ENCODE measurements at regions not wholly inside any gene's neighbourhood (a gene's known extent, or its start where the extent isn't known, plus 50 kb on each side); places are given as distances from the start of the nearest gene placed in this dataset.

DNA sequence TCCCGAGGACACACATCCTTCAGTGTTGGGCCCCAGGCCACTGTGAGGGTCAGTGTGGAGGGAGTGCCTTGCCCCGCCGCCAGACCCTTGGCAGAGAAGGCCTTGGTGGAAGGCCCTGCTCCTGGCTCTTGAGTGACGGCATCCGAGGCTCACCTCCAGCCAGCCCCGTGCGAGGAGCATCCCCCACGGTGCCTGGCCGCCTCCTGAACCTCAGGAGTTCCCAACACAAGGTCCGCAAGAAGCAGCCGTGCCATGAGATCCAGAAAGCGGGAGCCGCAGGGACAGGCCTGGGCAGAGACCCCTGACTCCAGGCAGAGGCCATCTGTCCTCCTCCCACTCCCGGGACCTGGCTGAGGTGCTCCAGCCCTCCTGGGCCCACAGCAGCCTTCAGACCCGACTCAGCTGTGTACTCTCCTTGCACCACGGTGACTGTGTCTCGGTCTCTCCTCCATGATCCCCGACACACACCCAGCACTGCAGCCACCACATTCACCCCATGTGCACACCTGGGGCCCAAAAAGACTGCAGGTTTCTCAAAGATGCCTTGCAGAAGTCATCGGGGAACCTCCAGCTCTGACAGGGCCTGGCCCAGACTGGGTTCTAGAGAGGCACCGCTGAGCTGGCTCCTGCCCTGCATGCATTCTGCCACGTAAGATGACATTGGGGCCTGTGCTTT lies 870.2 kb downstream of the BRD1 start:
- Histone ChIP-seq H3K4me1 (ENCODE audit: control insufficient read depth in 2 of 2, insufficient read depth in 2 of 2, low read length in 2 of 2) (no peaks in the 10 kb centered on the region), H3K9me3 (ENCODE audit: control extremely low read depth in 1 of 3, control insufficient read depth in 2 of 3, insufficient read depth in 1 of 3, low read length in 2 of 3) (peaks cover 0 to 32% (median 0%) of the 10 kb centered on the region in 3 donors), H3K79me2 (ENCODE audit: control insufficient read depth, insufficient read depth, low read length) (no peaks in the 10 kb centered on the region), H3K27me3 (replicated peaks in 1 of 4; ENCODE audit: control extremely low read depth in 1 of 4, control insufficient read depth in 3 of 4, insufficient read depth in 4 of 4, low read length in 3 of 4) (no peaks in the 10 kb centered on the region), H3K9ac (ENCODE audit: low read length) (no peak overlapping the region), H3K4me3 (ENCODE audit: control extremely low read depth in 1 of 5, extremely low read depth in 1 of 5, insufficient read depth in 1 of 5, low read depth in 2 of 5, low read length in 4 of 5) (no peak overlapping the region), H3K4me2 (replicated peaks; ENCODE audit: low read depth, low read length, poor library complexity, severe bottlenecking) (no peak overlapping the region), H3K36me3 (replicated peaks in 1 of 2; ENCODE audit: control extremely low read depth in 1 of 2, control insufficient read depth in 1 of 2, extremely low read depth in 1 of 2, insufficient read depth in 2 of 2, low read length in 1 of 2) (no peaks in the 10 kb centered on the region), H2AFZ (ENCODE audit: insufficient read depth, low read depth, low read length, poor library complexity, severe bottlenecking) (no peak overlapping the region), H3K27ac (ENCODE audit: low read length in 2 of 2) (no peak overlapping the region), H4K20me1 (ENCODE audit: control insufficient read depth, insufficient read depth, low read length, poor library complexity, severe bottlenecking) (no peaks in the 10 kb centered on the region)
- intact Hi-C loops (cut with micrococcal nuclease) = no loop called here
- no peak for TF ChIP-seq CTCF (IDR thresholded peaks at IDR 0.05)
- 92% methylated on average over 21 of the region's 21 CpGs for WGBS (ENCODE audit: insufficient coverage)
- POLR2A ChIA-PET = no interaction called here
- no peak for ATAC-seq (ENCODE audit: low read depth)
- peaks cover 4% of the 10 kb centered on the region for H3K9me3 Mint-ChIP-seq (ENCODE audit: insufficient read depth)
- no peak for DNase-seq
- peaks cover 8% of the 10 kb centered on the region for H3K27me3 Mint-ChIP-seq
- H3K4me3 Mint-ChIP-seq = no peak overlapping the region
- H3K4me1 Mint-ChIP-seq = no peaks in the 10 kb centered on the region
- H3K27ac Mint-ChIP-seq = no peak overlapping the region
- CTCF ChIA-PET = no interaction called here

DNA sequence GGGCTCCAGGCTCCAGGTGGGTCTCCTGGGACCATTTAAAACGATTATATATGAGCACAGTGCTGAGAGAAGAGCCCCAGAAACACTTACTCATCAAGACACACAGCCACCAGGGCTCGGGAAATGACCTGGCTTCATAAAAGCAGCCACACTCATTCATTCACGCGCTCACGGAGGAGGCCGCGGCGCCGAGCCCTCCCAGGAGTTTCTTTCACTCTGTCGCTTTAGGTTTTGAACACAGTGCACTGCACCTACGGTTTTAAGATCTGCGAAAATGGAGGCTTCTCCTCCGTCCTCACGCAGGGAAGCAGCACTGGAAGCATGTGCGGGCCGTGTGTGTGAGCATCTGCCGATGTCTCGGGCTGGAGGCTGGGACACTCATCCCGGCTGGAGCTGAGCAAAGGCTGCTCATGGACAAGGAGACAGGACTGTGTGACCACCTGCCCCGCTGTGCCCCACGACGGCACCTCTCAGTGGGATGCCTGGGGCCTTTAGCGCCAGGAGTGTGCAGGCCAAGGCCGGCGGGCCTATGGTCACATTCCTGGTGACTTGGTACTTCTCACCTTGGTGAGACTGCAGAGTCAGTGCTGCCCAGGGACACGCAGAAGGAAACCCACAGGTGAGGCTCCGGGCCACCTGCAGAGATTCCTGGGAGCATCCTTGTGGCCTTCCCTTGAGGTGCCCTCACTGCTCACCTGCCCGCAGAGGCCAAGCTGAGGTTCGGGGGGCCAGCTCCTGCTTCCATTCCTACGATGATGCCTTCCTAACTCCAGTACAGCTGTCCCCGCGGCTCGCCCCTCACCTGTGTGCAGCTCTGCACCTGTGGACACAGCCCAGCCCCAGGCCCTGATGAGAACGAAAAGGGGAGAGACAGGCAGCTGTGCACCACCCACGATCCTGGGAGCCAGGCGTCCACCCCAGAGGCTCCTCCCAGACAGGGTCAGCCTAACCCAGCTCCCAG lies 872.0 kb downstream of the BRD1 start:
- H3K27me3 Mint-ChIP-seq = peaks cover 4% of the 10 kb centered on the region
- H3K36me3 ChIP-seq (replicated peaks in 1 of 2; ENCODE audit: control extremely low read depth in 1 of 2, control insufficient read depth in 1 of 2, extremely low read depth in 1 of 2, insufficient read depth in 2 of 2, low read length in 1 of 2) = no peaks in the 10 kb centered on the region
- no peaks in the 10 kb centered on the region for H3K4me1 ChIP-seq (ENCODE audit: control insufficient read depth in 2 of 2, insufficient read depth in 2 of 2, low read length in 2 of 2)
- no peak overlapping the region for H3K27ac Mint-ChIP-seq
- H3K4me3 Mint-ChIP-seq = no peak overlapping the region
- H2AFZ ChIP-seq (ENCODE audit: insufficient read depth, low read depth, low read length, poor library complexity, severe bottlenecking) = no peak overlapping the region
- no peak overlapping the region for H3K9ac ChIP-seq (ENCODE audit: low read length)
- no peaks in the 10 kb centered on the region for H3K27me3 ChIP-seq (replicated peaks in 1 of 4; ENCODE audit: control extremely low read depth in 1 of 4, control insufficient read depth in 3 of 4, insufficient read depth in 4 of 4, low read length in 3 of 4)
- ChIA-PET POLR2A (no interaction called here), CTCF (no interaction called here)
- no peaks in the 10 kb centered on the region for H3K4me1 Mint-ChIP-seq
- H3K4me2 ChIP-seq (replicated peaks; ENCODE audit: low read depth, low read length, poor library complexity, severe bottlenecking) = no peak overlapping the region
- no peaks in the 10 kb centered on the region for H3K79me2 ChIP-seq (ENCODE audit: control insufficient read depth, insufficient read depth, low read length)
- DNase-seq = no peak
- no peak for TF ChIP-seq EZH2 (IDR thresholded peaks at IDR 0.05; ENCODE audit: borderline replicate concordance, insufficient read depth, low read depth, low read length, poor library complexity, severe bottlenecking)
- no peak for TF ChIP-seq CTCF (IDR thresholded peaks at IDR 0.05)
- ATAC-seq (ENCODE audit: low read depth) = no peak
- peaks cover 0 to 34% (median 0%) of the 10 kb centered on the region in 3 donors for H3K9me3 ChIP-seq (ENCODE audit: control extremely low read depth in 1 of 3, control insufficient read depth in 2 of 3, insufficient read depth in 1 of 3, low read length in 2 of 3)
- WGBS (ENCODE audit: insufficient coverage) = 91% methylated on average over 36 of the region's 36 CpGs
- H4K20me1 ChIP-seq (ENCODE audit: control insufficient read depth, insufficient read depth, low read length, poor library complexity, severe bottlenecking) = no peaks in the 10 kb centered on the region
- peaks cover 4% of the 10 kb centered on the region for H3K9me3 Mint-ChIP-seq (ENCODE audit: insufficient read depth)
- H3K27ac ChIP-seq (ENCODE audit: low read length in 2 of 2) = no peak overlapping the region
- intact Hi-C loops (cut with micrococcal nuclease) = no loop called here
- no peak overlapping the region for H3K4me3 ChIP-seq (ENCODE audit: control extremely low read depth in 1 of 5, extremely low read depth in 1 of 5, insufficient read depth in 1 of 5, low read depth in 2 of 5, low read length in 4 of 5)
